H1 (cell line): ENCODE measurements at regions not wholly inside any gene's neighbourhood (a gene's known extent, or its start where the extent isn't known, plus 50 kb on each side); places are given as distances from the start of the nearest gene placed in this dataset.

Experiments
- CTCF ChIA-PET: fragments of 300-600 bp; sonication (Branson Sonifier 250); formaldehyde crosslinking; loops from one replicate; lab custom pipeline; 2021; ENCODE audit not compliant: partially characterized antibody; lab: Charles Lee
- POLR2A ChIA-PET: fragments of 300-600 bp; sonication (Branson Sonifier 250); formaldehyde crosslinking; loops from one replicate; lab custom pipeline; 2021; ENCODE audit warnings: inconsistent platforms; ENCODE audit not compliant: partially characterized antibody; lab: Charles Lee
- DNase-seq, 2 experiments: peaks; one replicate each; pipeline versions ENCODE4 v3.0.0 to v3.0.0-alpha.2; 2010 to 2022; ENCODE audit warnings: low spot score in 2 of 2, low read depth in 1 of 2, mixed read lengths in 1 of 2
- FAIRE-seq: peaks from 2 replicates; lab custom pipeline; 2011; peaks lifted over from hg19 to GRCh38; lab: Jason Lieb, UNC
- H2AFZ ChIP-seq: 2 replicates; pipeline ENCODE4 v1.8.1; 2012; ENCODE audit warnings: low read length, inconsistent platforms
- H2AK5ac ChIP-seq: 2 replicates; pipeline ENCODE4 v1.6.1; 2013; ENCODE audit warnings: low read depth, low read length
- H2BK120ac ChIP-seq: replicated peaks from 2 replicates; pipeline ENCODE3; 2013; ENCODE audit warnings: low read depth, low read length, inconsistent platforms
- H2BK12ac ChIP-seq: 2 replicates; pipeline ENCODE4 v1.6.1; 2013; ENCODE audit warnings: low read depth, low read length
- H2BK15ac ChIP-seq: 2 replicates; pipeline ENCODE4 v1.6.1; 2013; ENCODE audit warnings: low read length
- H2BK20ac ChIP-seq: 2 replicates; pipeline ENCODE4 v1.6.1; 2013; ENCODE audit warnings: low read length
- H2BK5ac ChIP-seq: 2 replicates; pipeline ENCODE4 v1.6.1; 2013; ENCODE audit warnings: low read depth, low read length
- H3K14ac ChIP-seq: 2 replicates; pipeline ENCODE4 v1.6.1; 2013; ENCODE audit warnings: inconsistent platforms; ENCODE audit not compliant: insufficient read length
- H3K18ac ChIP-seq: 2 replicates; pipeline ENCODE4 v1.6.1; 2013; ENCODE audit warnings: low read length; ENCODE audit errors: extremely low read depth
- H3K23ac ChIP-seq: 2 replicates; pipeline ENCODE4 v1.6.1; 2013; ENCODE audit warnings: inconsistent platforms; ENCODE audit not compliant: insufficient read length
- H3K23me2 ChIP-seq: 2 replicates; pipeline ENCODE4 v1.6.1; 2013; ENCODE audit warnings: low read depth, low read length
- H3K27ac ChIP-seq: 2 replicates; pipeline ENCODE4 v1.6.1; 2011; ENCODE audit warnings: low read depth, low read length, inconsistent platforms
- H3K27me3 ChIP-seq, 4 experiments: replicated peaks in 1 of 4; 1 replicate in 1 of 4; 2 replicates in 3 of 4; pipeline versions ENCODE4 v1.6.1 to v1.8.1; 2011 to 2013; ENCODE audit warnings: low read length in 3 of 4, mild to moderate bottlenecking in 3 of 4, inconsistent platforms in 2 of 4, mixed read lengths in 2 of 4, moderate library complexity in 1 of 4; ENCODE audit not compliant: control insufficient read depth in 3 of 4, insufficient read depth in 3 of 4; ENCODE audit errors: extremely low read depth in 1 of 4
- H3K36me3 ChIP-seq, 4 experiments: 2 replicates each; pipeline versions ENCODE4 v1.6.1 to v1.8.1; 2011 to 2013; ENCODE audit warnings: mild to moderate bottlenecking in 4 of 4, low read length in 3 of 4, moderate library complexity in 2 of 4, control low read depth in 1 of 4, inconsistent platforms in 1 of 4; ENCODE audit not compliant: insufficient read depth in 4 of 4, control insufficient read depth in 2 of 4
- H3K4ac ChIP-seq: replicated peaks from 2 replicates; pipeline ENCODE3; 2013; ENCODE audit warnings: low read length, low read depth, mixed read lengths, inconsistent platforms; ENCODE audit not compliant: insufficient read length
- H3K4me1 ChIP-seq, 4 experiments: replicated peaks in 1 of 4; 1 replicate in 1 of 4; 2 replicates in 3 of 4; pipeline versions ENCODE4 v1.6.1 to v1.8.1; 2011 to 2013; ENCODE audit warnings: low read length in 3 of 4, inconsistent platforms in 2 of 4, mixed read lengths in 1 of 4; ENCODE audit not compliant: insufficient read depth in 4 of 4, control insufficient read depth in 3 of 4
- H3K4me2 ChIP-seq, 2 experiments: 2 replicates each; pipeline versions ENCODE4 v1.6.1 to v1.8.1; 2011 to 2013; ENCODE audit warnings: low read depth in 2 of 2, low read length in 2 of 2, control low read depth in 1 of 2, inconsistent platforms in 1 of 2, mild to moderate bottlenecking in 1 of 2; ENCODE audit not compliant: insufficient read depth in 1 of 2
- H3K4me3 ChIP-seq, 4 experiments: fragments of 200-600, 300-600 bp in 1 of 4; sonication (generic), shearing (Covaris generic), sonication (Bioruptor Twin) in 1 of 4; 2 replicates each; pipeline versions ENCODE4 v1.5.1 to v1.8.1; 2011 to 2016; ENCODE audit warnings: low read length in 4 of 4, low read depth in 3 of 4, control low read depth in 2 of 4, inconsistent platforms in 2 of 4, mild to moderate bottlenecking in 2 of 4, mixed read lengths in 1 of 4, moderate library complexity in 1 of 4; ENCODE audit not compliant: insufficient read depth in 2 of 4; ENCODE audit errors: extremely low read depth in 1 of 4
- H3K56ac ChIP-seq: replicated peaks from 2 replicates; pipeline ENCODE3; 2013; ENCODE audit warnings: low read depth, mild to moderate bottlenecking, mixed read lengths, low read length, inconsistent platforms; ENCODE audit not compliant: insufficient read length
- H3K79me1 ChIP-seq: 2 replicates; pipeline ENCODE4 v1.6.1; 2013; ENCODE audit warnings: low read depth, low read length, control low read depth
- H3K79me2 ChIP-seq, 2 experiments: 2 replicates each; pipeline versions ENCODE4 v1.6.1 to v1.8.1; 2012 to 2013; ENCODE audit warnings: low read length in 2 of 2, mild to moderate bottlenecking in 2 of 2, inconsistent platforms in 1 of 2; ENCODE audit not compliant: insufficient read depth in 2 of 2, control insufficient read depth in 1 of 2
- H3K9ac ChIP-seq, 4 experiments: replicated peaks in 1 of 4; 1 replicate in 1 of 4; 2 replicates in 3 of 4; pipeline versions ENCODE4 v1.6.1 to v1.8.1; 2011 to 2013; ENCODE audit warnings: low read depth in 3 of 4, low read length in 3 of 4, control low read depth in 2 of 4, mild to moderate bottlenecking in 2 of 4, moderate library complexity in 2 of 4, inconsistent platforms in 1 of 4; ENCODE audit errors: extremely low read depth in 1 of 4
- H3K9me3 ChIP-seq, 2 experiments: 2 replicates each; pipeline versions ENCODE4 v1.6.1 to v1.8.1; 2012 to 2013; ENCODE audit warnings: mild to moderate bottlenecking in 2 of 2, moderate library complexity in 2 of 2, control low read depth in 1 of 2, inconsistent platforms in 1 of 2, low read depth in 1 of 2, low read length in 1 of 2, mixed read lengths in 1 of 2; ENCODE audit not compliant: insufficient read depth in 2 of 2
- H4K20me1 ChIP-seq, 2 experiments: replicated peaks in 1 of 2; 2 replicates each; pipeline versions ENCODE3 to v1.8.1; 2011 to 2013; ENCODE audit warnings: inconsistent platforms in 2 of 2, low read length in 2 of 2, mild to moderate bottlenecking in 1 of 2; ENCODE audit not compliant: insufficient read depth in 2 of 2, control insufficient read depth in 1 of 2
- H4K5ac ChIP-seq: 2 replicates; pipeline ENCODE4 v1.6.1; 2013; ENCODE audit warnings: low read length, low read depth, mixed read lengths, inconsistent platforms; ENCODE audit not compliant: insufficient read length
- H4K8ac ChIP-seq: 2 replicates; pipeline ENCODE4 v1.8.0; 2013; ENCODE audit warnings: mild to moderate bottlenecking, moderate library complexity, low read length, inconsistent platforms; ENCODE audit not compliant: insufficient read depth; ENCODE audit errors: extremely low read depth
- H4K91ac ChIP-seq: replicated peaks from 2 replicates; pipeline ENCODE3; 2013; ENCODE audit warnings: low read length, mixed read lengths, inconsistent platforms; ENCODE audit not compliant: insufficient read length
- ASH2L ChIP-seq: fragments of 200-600, 300-600 bp; sonication (generic); IDR thresholded peaks from one replicate; pipeline ENCODE4 v1.7.1; 2017; ENCODE audit warnings: low read length
- CHD2 ChIP-seq: IDR thresholded peaks from 2 replicates; pipeline ENCODE4 v1.6.1; 2012; ENCODE audit warnings: low read length, improper control_type of control experiment
- CREB1 ChIP-seq: IDR thresholded peaks from 2 replicates; pipeline ENCODE4 v1.6.1; 2012; ENCODE audit warnings: inconsistent platforms
- NRF1 ChIP-seq: IDR thresholded peaks from 2 replicates; pipeline ENCODE4 v1.6.1; 2011; ENCODE audit warnings: mild to moderate bottlenecking, low read depth, low read length, improper control_type of control experiment
- RXRA ChIP-seq: IDR thresholded peaks from 2 replicates; pipeline ENCODE4 v1.6.1; 2011; ENCODE audit warnings: low read depth, mild to moderate bottlenecking, low read length, moderate library complexity; ENCODE audit not compliant: insufficient read depth
- YY1 ChIP-seq: IDR thresholded peaks from 2 replicates; pipeline ENCODE4 v1.6.1; 2011; ENCODE audit warnings: low read depth, mild to moderate bottlenecking, low read length
- WGBS, 2 experiments: shearing (Covaris generic) in 1 of 2; methylation state at CpG; one replicate each; pipeline versions ENCODE4 v1.1.6 to v1.1.7; 2013 to 2015; ENCODE audit warnings: low lambda C conversion rate in 2 of 2, mixed read lengths in 2 of 2, inconsistent platforms in 1 of 2, low coverage in 1 of 2, missing lambda C conversion rate in 1 of 2; ENCODE audit not compliant: insufficient replicate concordance in 2 of 2, insufficient coverage in 1 of 2, insufficient read length in 1 of 2; ENCODE audit errors: extremely low coverage in 1 of 2, missing lambda C conversion rate in 1 of 2; 5-methylcytosine and 5-hydroxymethylcytosine counted together
- TF ChIP-seq, protein P1 (sequence below): IDR thresholded peaks from 2 replicates; pipeline ENCODE4 v1.6.1; 2011; ENCODE audit warnings: low read depth, mild to moderate bottlenecking, low read length; ENCODE audit not compliant: insufficient read depth

DNA sequence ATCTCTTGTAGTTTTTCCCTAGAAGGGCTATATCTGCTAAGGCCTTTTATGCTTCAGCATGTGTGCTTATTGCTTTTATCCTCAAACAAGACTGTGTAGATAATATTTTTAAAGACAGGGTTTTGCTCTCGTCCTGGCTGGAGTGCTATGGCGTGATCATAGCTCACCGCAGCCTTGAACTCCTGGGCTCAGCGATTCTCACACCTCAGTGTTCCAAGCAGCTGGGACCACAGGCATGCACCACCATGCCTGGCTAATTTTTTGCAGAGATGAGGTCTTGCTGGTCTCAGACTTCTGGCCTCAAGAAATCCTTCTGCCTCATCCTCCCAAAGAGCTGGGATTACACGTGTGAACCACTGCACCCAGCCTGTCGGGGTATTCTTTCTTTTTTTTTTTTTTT is 137.3 kb upstream of the SCAF11 start:
- Histone ChIP-seq H3K56ac (no peak overlapping the region), H3K18ac (no peak overlapping the region), H3K27me3 (no peaks in the 10 kb centered on the region), H3K36me3 (no peaks in the 10 kb centered on the region), H4K20me1 (no peaks in the 10 kb centered on the region), H2BK5ac (no peak overlapping the region), H3K79me2 (no peaks in the 10 kb centered on the region), H4K91ac (no peak overlapping the region), H3K9ac (no peak overlapping the region), H3K23ac (no peak overlapping the region), H3K14ac (no peak overlapping the region), H2BK20ac (no peak overlapping the region), H3K4me2 (no peak overlapping the region), H3K4ac (no peak overlapping the region), H3K4me3 (no peak overlapping the region), H3K4me1 (no peaks in the 10 kb centered on the region), H2BK12ac (no peak overlapping the region), H3K23me2 (no peaks in the 10 kb centered on the region), H2AK5ac (no peak overlapping the region), H3K27ac (no peak overlapping the region), H2BK120ac (no peak overlapping the region), H3K9me3 (no peaks in the 10 kb centered on the region), H2AFZ (no peak overlapping the region), H2BK15ac (no peak overlapping the region), H4K5ac (no peak overlapping the region), H3K79me1 (no peaks in the 10 kb centered on the region), H4K8ac (no peak overlapping the region)
- TF ChIP-seq YY1 (no peak), RXRA (no peak), NRF1 (no peak), ASH2L (no peak), CHD2 (no peak), CREB1 (no peak)
- TF ChIP-seq, protein P1, sequence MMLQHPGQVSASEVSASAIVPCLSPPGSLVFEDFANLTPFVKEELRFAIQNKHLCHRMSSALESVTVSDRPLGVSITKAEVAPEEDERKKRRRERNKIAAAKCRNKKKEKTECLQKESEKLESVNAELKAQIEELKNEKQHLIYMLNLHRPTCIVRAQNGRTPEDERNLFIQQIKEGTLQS: no peak
- CTCF ChIA-PET: interaction anchor here (1.2 to 3.1 kb wide), 4 partner anchors 9 to 25 kb away, joined by 3 to 13 read pairs (median 4); no protein-coding TSS in a partner anchor
- WGBS, 2 experiments: 80% methylated on average over 6 of the region's 6 CpGs; no CpG with 5 or more reads in 1 of the 2 experiments
- DNase-seq (no peak), FAIRE-seq (no peak)
- POLR2A ChIA-PET: interaction anchor here (1.4 kb wide), 1 partner anchor 142 kb away, joined by 6 read pairs; no protein-coding TSS in a partner anchor
